Neuronal stem cell (in vitro differentiated cells): ENCODE measurements at regions not wholly inside any gene's neighbourhood (a gene's known extent, or its start where the extent isn't known, plus 50 kb on each side); places are given as distances from the start of the nearest gene placed in this dataset.

Experiments
- DNase-seq: peaks from one replicate; pipeline ENCODE4 v3.0.0-alpha.2; 2013; ENCODE audit warnings: low spot score
- H2AFZ ChIP-seq: one replicate; pipeline ENCODE4 v1.6.1; 2013; ENCODE audit warnings: mild to moderate bottlenecking, low read length, inconsistent platforms
- H2AK5ac ChIP-seq: 2 replicates; pipeline ENCODE4 v1.6.1; 2013; ENCODE audit warnings: low read depth, mild to moderate bottlenecking, inconsistent platforms, low read length, moderate library complexity, mixed read lengths
- H2BK120ac ChIP-seq: 2 replicates; pipeline ENCODE4 v1.6.1; 2013; ENCODE audit warnings: low read depth, mild to moderate bottlenecking, inconsistent platforms, low read length, moderate library complexity, mixed read lengths
- H2BK12ac ChIP-seq: one replicate; pipeline ENCODE4 v1.6.1; 2013; ENCODE audit warnings: low read length, inconsistent platforms
- H2BK15ac ChIP-seq: 2 replicates; pipeline ENCODE4 v1.6.1; 2013; ENCODE audit warnings: mild to moderate bottlenecking, low read length, inconsistent platforms, mixed read lengths
- H2BK5ac ChIP-seq: one replicate; pipeline ENCODE4 v1.6.1; 2013; ENCODE audit warnings: inconsistent platforms, mild to moderate bottlenecking, low read length, moderate library complexity
- H3K14ac ChIP-seq: one replicate; pipeline ENCODE4 v1.6.1; 2013; ENCODE audit warnings: low read length, inconsistent platforms
- H3K18ac ChIP-seq: 2 replicates; pipeline ENCODE4 v1.6.1; 2013; ENCODE audit warnings: low read length, inconsistent platforms
- H3K23ac ChIP-seq: 2 replicates; pipeline ENCODE4 v1.6.1; 2013; ENCODE audit warnings: low read depth, mild to moderate bottlenecking, mixed read lengths, low read length, inconsistent platforms; ENCODE audit not compliant: poor library complexity
- H3K27ac ChIP-seq: replicated peaks from 3 replicates; pipeline ENCODE4 v1.5.1; 2013; ENCODE audit warnings: low read length, inconsistent platforms
- H3K27me3 ChIP-seq, 3 experiments: 2 replicates each; pipeline ENCODE4 v1.6.1; 2013; ENCODE audit warnings: low read length in 3 of 3, mild to moderate bottlenecking in 2 of 3, inconsistent platforms in 1 of 3, low read depth in 1 of 3, mixed read lengths in 1 of 3, moderate library complexity in 1 of 3; ENCODE audit not compliant: control insufficient read depth in 3 of 3, insufficient read depth in 3 of 3
- H3K36me3 ChIP-seq, 2 donors: replicated peaks in 1 of 2; 2 replicates each; pipeline ENCODE4 v1.6.1; 2013; ENCODE audit warnings: low read length in 2 of 2; ENCODE audit not compliant: control insufficient read depth in 2 of 2, insufficient read depth in 2 of 2
- H3K4ac ChIP-seq: 2 replicates; pipeline ENCODE4 v1.6.1; 2013; ENCODE audit warnings: inconsistent platforms, mild to moderate bottlenecking, low read length, moderate library complexity
- H3K4me1 ChIP-seq, 2 donors: 1 replicate in 1 of 2; 2 replicates in 1 of 2; pipeline ENCODE4 v1.6.1; 2013; ENCODE audit warnings: low read length in 2 of 2, low read depth in 1 of 2; ENCODE audit not compliant: control insufficient read depth in 2 of 2, insufficient read depth in 1 of 2
- H3K4me2 ChIP-seq: one replicate; pipeline ENCODE4 v1.6.1; 2013; ENCODE audit warnings: mild to moderate bottlenecking, low read length, inconsistent platforms; ENCODE audit not compliant: insufficient read depth, poor library complexity, severe bottlenecking
- H3K4me3 ChIP-seq, 2 donors: 2 replicates each; pipeline ENCODE4 v1.5.1; 2013; ENCODE audit warnings: low read length in 2 of 2, mild to moderate bottlenecking in 2 of 2, inconsistent platforms in 1 of 2, moderate library complexity in 1 of 2
- H3K79me1 ChIP-seq: one replicate; pipeline ENCODE4 v1.6.1; 2013; ENCODE audit warnings: low read depth, mild to moderate bottlenecking, inconsistent platforms, low read length, moderate library complexity
- H3K9ac ChIP-seq: one replicate; pipeline ENCODE4 v1.6.1; 2013; ENCODE audit warnings: mild to moderate bottlenecking, low read depth, low read length, inconsistent platforms; ENCODE audit not compliant: poor library complexity
- H3K9me3 ChIP-seq, 2 donors: replicated peaks in 1 of 2; 2 replicates each; pipeline versions ENCODE3 to v1.6.1; 2013; ENCODE audit warnings: low read length in 2 of 2, mild to moderate bottlenecking in 2 of 2, inconsistent platforms in 1 of 2, low read depth in 1 of 2, mixed read lengths in 1 of 2, moderate library complexity in 1 of 2; ENCODE audit not compliant: control insufficient read depth in 2 of 2, insufficient read depth in 1 of 2
- H4K8ac ChIP-seq: one replicate; pipeline ENCODE4 v1.6.1; 2013; ENCODE audit warnings: low read depth, mild to moderate bottlenecking, inconsistent platforms, low read length, moderate library complexity
- H4K91ac ChIP-seq: one replicate; pipeline ENCODE4 v1.6.1; 2013; ENCODE audit warnings: low read length, low read depth, mild to moderate bottlenecking, inconsistent platforms; ENCODE audit not compliant: poor library complexity
- WGBS, 2 donors: extraction: QIAGEN DNeasy Blood & Tissue Kit; methylation state at CpG; one replicate each; pipeline ENCODE4 v1.1.7; 2013; ENCODE audit warnings: missing lambda C conversion rate in 2 of 2, mixed read lengths in 1 of 2; ENCODE audit not compliant: insufficient read length in 2 of 2, insufficient replicate concordance in 1 of 2; ENCODE audit errors: extremely low coverage in 2 of 2; 5-methylcytosine and 5-hydroxymethylcytosine counted together

GRCh38 chr13:44092078-44092970, 212.6 kb downstream of the LACC1 start:
- Histone ChIP-seq H3K27me3 (peaks cover 0 to under 1% (median 0%) of the 10 kb centered on the region in 3 experiments), H3K36me3 (no peaks in the 10 kb centered on the region), H3K9ac (no peak overlapping the region), H3K4ac (no peak overlapping the region), H2BK5ac (no peak overlapping the region), H3K27ac (no peak overlapping the region), H3K9me3 (peaks cover 2 to 7% of the 10 kb centered on the region in 2 donors), H3K18ac (no peak overlapping the region), H3K23ac (no peak overlapping the region), H3K79me1 (no peaks in the 10 kb centered on the region), H4K91ac (no peak overlapping the region), H2AK5ac (no peak overlapping the region), H3K14ac (no peak overlapping the region), H3K4me2 (no peak overlapping the region), H2BK120ac (no peak overlapping the region), H2BK15ac (no peak overlapping the region), H2BK12ac (no peak overlapping the region), H3K4me3 (no peak overlapping the region), H4K8ac (no peak overlapping the region), H3K4me1 (peaks cover 0 to under 1% of the 10 kb centered on the region in 2 donors), H2AFZ (no peak overlapping the region)
- DNase-seq, result no peak
- WGBS, 2 donors, result no CpG with 5 or more reads among the region's 4 CpGs

GRCh38 chr13:44093607-44094564, 214.2 kb downstream of the LACC1 start:
- Histone ChIP-seq H4K91ac (no peak overlapping the region), H3K4me1 (no peaks in the 10 kb centered on the region), H3K27me3 (no peaks in the 10 kb centered on the region), H2BK15ac (no peak overlapping the region), H3K4me2 (no peak overlapping the region), H3K9ac (no peak overlapping the region), H3K27ac (no peak overlapping the region), H3K23ac (no peak overlapping the region), H3K9me3 (peaks cover 1 to 5% of the 10 kb centered on the region in 2 donors), H3K14ac (no peak overlapping the region), H3K79me1 (no peaks in the 10 kb centered on the region), H3K18ac (no peak overlapping the region), H3K36me3 (no peaks in the 10 kb centered on the region), H3K4me3 (no peak overlapping the region), H2AK5ac (no peak overlapping the region), H4K8ac (no peak overlapping the region), H2BK5ac (no peak overlapping the region), H2BK12ac (no peak overlapping the region), H3K4ac (no peak overlapping the region), H2BK120ac (no peak overlapping the region), H2AFZ (no peak overlapping the region)
- no CpG with 5 or more reads among the region's 4 CpGs for WGBS, 2 donors
- no peak for DNase-seq

GRCh38 chr13:44096901-44097300, 217.2 kb downstream of the LACC1 start:
- Histone ChIP-seq H3K14ac (no peak overlapping the region), H3K23ac (no peak overlapping the region), H3K79me1 (no peaks in the 10 kb centered on the region), H3K9ac (no peak overlapping the region), H3K36me3 (no peaks in the 10 kb centered on the region), H3K9me3 (no peaks in the 10 kb centered on the region), H3K4ac (no peak overlapping the region), H2AK5ac (no peak overlapping the region), H4K8ac (no peak overlapping the region), H2BK15ac (no peak overlapping the region), H2BK120ac (no peak overlapping the region), H3K18ac (no peak overlapping the region), H3K4me3 (no peak overlapping the region), H3K27ac (no peak overlapping the region), H3K4me2 (no peak overlapping the region), H3K4me1 (no peaks in the 10 kb centered on the region), H3K27me3 (no peaks in the 10 kb centered on the region), H2AFZ (peak overlapping the region; percentile 55), H2BK5ac (no peak overlapping the region), H4K91ac (no peak overlapping the region), H2BK12ac (no peak overlapping the region)
- DNase-seq, result no peak

- Histone ChIP-seq H3K27ac (no peak overlapping the region), H2AK5ac (no peak overlapping the region), H3K14ac (no peak overlapping the region), H3K36me3 (no peaks in the 10 kb centered on the region), H4K91ac (no peak overlapping the region), H3K9ac (no peak overlapping the region), H2BK5ac (no peak overlapping the region), H2BK12ac (no peak overlapping the region), H2BK120ac (no peak overlapping the region), H3K23ac (no peak overlapping the region), H3K4me3 (no peak overlapping the region), H3K27me3 (no peaks in the 10 kb centered on the region), H3K79me1 (no peaks in the 10 kb centered on the region), H3K18ac (no peak overlapping the region), H3K4ac (no peak overlapping the region), H3K9me3 (peaks cover 0 to 1% of the 10 kb centered on the region in 2 donors), H4K8ac (no peak overlapping the region), H3K4me1 (no peaks in the 10 kb centered on the region), H2AFZ (no peak overlapping the region), H3K4me2 (no peak overlapping the region), H2BK15ac (no peak overlapping the region)
- WGBS, 2 donors, result no CpG with 5 or more reads among the region's 2 CpGs
- no peak for DNase-seq
These were observed 218.9 kb downstream of the LACC1 start for GRCh38 chr13:44098559-44098958.
